BLaER1 treated with 17β-estradiol and CSF1 and Interleukin-3, amounts not matched to agents 10 nM and 100 nM (cell line): ENCODE measurements at regions not wholly inside any gene's neighbourhood (a gene's known extent, or its start where the extent isn't known, plus 50 kb on each side); places are given as distances from the start of the nearest gene placed in this dataset.

Experiments used
- H3K27ac ChIP-seq, 11 experiments: shearing (Covaris generic); formaldehyde crosslinking; 2 replicates each; pipeline ENCODE4 v1.8.1; 2022
- H3K27me3 ChIP-seq, 11 experiments: shearing (Covaris generic); formaldehyde crosslinking; 2 replicates each; pipeline ENCODE4 v1.8.1; 2022
- H3K36me3 ChIP-seq, 11 experiments: shearing (Covaris generic); formaldehyde crosslinking; 2 replicates each; pipeline ENCODE4 v1.8.1; 2022
- H3K4me1 ChIP-seq, 10 experiments: shearing (Covaris generic); formaldehyde crosslinking; 2 replicates each; pipeline ENCODE4 v1.8.1; 2022
- H3K4me2 ChIP-seq, 11 experiments: shearing (Covaris generic); formaldehyde crosslinking; 2 replicates each; pipeline ENCODE4 v1.8.1; 2022
- H3K4me3 ChIP-seq, 10 experiments: shearing (Covaris generic); formaldehyde crosslinking; 2 replicates each; pipeline ENCODE4 v1.8.1; 2022
- H3K9ac ChIP-seq, 11 experiments: shearing (Covaris generic); formaldehyde crosslinking; 2 replicates each; pipeline ENCODE4 v1.8.1; 2022
- H3K9me3 ChIP-seq, 11 experiments: shearing (Covaris generic); formaldehyde crosslinking; replicated peaks in 1 of 11; 2 replicates each; pipeline ENCODE4 v1.8.1; 2022
- H4K20me1 ChIP-seq, 11 experiments: shearing (Covaris generic); formaldehyde crosslinking; 2 replicates each; pipeline ENCODE4 v1.8.1; 2022
- Cebpa-rat ChIP-seq, 11 experiments: shearing (Covaris generic); IDR thresholded peaks; 2 replicates each; pipeline ENCODE4 v1.8.1; 2022

DNA sequence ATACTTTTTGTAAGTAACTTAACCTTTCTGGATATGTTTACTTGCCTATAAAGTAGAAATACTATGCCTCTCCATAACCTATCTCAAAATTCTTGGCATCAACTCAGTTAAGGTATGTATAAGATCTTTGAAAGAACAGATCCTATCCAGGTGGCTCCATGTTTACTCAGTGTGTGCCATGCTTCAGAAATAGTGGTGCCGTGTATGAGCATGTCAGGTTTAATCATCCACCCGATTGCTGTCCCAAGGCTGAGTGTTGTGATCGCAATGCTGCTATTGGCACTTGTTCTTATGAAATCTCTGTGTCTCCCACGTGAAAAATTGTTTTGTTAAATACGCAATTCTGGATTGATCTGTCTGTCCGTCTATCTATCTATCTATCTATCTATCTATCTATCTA lies 85.9 kb upstream of the SNX19 start:
- H3K27me3 ChIP-seq = no peaks in the 10 kb centered on the region
- no peak overlapping the region for H3K4me2 ChIP-seq
- no peaks in the 10 kb centered on the region for H3K9me3 ChIP-seq
- H3K9ac ChIP-seq = no peak overlapping the region
- H4K20me1 ChIP-seq = no peaks in the 10 kb centered on the region
- 0 out of 20 replicates have a peak, but pooled peaks cover 0 to 3% (median 0%) of the 10 kb centered on the region in 10 experiments for H3K4me1 ChIP-seq
- no peaks in the 10 kb centered on the region for H3K36me3 ChIP-seq
- H3K27ac ChIP-seq = no peak overlapping the region
- no peak overlapping the region for H3K4me3 ChIP-seq
- TF ChIP-seq Cebpa-rat (IDR thresholded peaks at IDR 0.05) = no peak

DNA sequence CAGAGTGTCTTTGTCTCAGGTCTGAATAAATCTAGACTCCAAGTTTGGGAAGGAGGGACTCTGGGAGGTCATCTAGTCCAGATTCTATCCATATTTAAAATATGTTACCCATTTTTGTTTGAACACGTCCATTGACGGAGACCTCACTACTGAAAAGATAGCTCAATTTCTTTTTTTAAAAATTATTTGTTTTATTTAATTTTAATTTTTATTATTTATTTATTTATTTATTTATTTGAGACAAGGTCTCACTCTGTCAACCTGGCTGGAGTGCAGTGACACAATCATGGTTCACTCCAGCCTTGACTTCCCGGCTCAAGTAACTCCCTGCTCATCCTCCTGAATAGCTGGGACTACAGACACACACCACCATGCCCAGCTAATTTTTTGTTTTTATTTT lies 89.5 kb upstream of the SNX19 start:
- H3K27me3 ChIP-seq = no peaks in the 10 kb centered on the region
- no peak overlapping the region for H3K4me2 ChIP-seq
- no peaks in the 10 kb centered on the region for H3K4me1 ChIP-seq
- no peaks in the 10 kb centered on the region for H3K36me3 ChIP-seq
- peaks cover 0 to 7% (median 4%) of the 10 kb centered on the region in 11 experiments; a peak in 3 of 22 replicates for H3K9me3 ChIP-seq
- H3K9ac ChIP-seq = no peak overlapping the region
- TF ChIP-seq Cebpa-rat (IDR thresholded peaks at IDR 0.05) = no peak
- H3K4me3 ChIP-seq = no peak overlapping the region
- H4K20me1 ChIP-seq = no peaks in the 10 kb centered on the region
- H3K27ac ChIP-seq = no peak overlapping the region

- no peaks in the 10 kb centered on the region for H3K4me1 ChIP-seq
- no peak overlapping the region for H3K27ac ChIP-seq
- no peaks in the 10 kb centered on the region for H3K36me3 ChIP-seq
- no peak overlapping the region for H3K9ac ChIP-seq
- no peaks in the 10 kb centered on the region for H4K20me1 ChIP-seq
- H3K4me2 ChIP-seq = no peak overlapping the region
- H3K27me3 ChIP-seq = no peaks in the 10 kb centered on the region
- H3K4me3 ChIP-seq = no peak overlapping the region
- no peak for TF ChIP-seq Cebpa-rat (IDR thresholded peaks at IDR 0.05)
- H3K9me3 ChIP-seq = no peaks in the 10 kb centered on the region
These were observed 108.7 kb upstream of the SNX19 start for GRCh38 chr11:131025020-131025419.

- no peak overlapping the region for H3K4me3 ChIP-seq
- H3K9ac ChIP-seq = no peak overlapping the region
- no peaks in the 10 kb centered on the region for H3K4me1 ChIP-seq
- H3K4me2 ChIP-seq = no peak overlapping the region
- no peaks in the 10 kb centered on the region for H3K9me3 ChIP-seq
- no peaks in the 10 kb centered on the region for H3K36me3 ChIP-seq
- H4K20me1 ChIP-seq = no peaks in the 10 kb centered on the region
- H3K27ac ChIP-seq = no peak overlapping the region
- no peaks in the 10 kb centered on the region for H3K27me3 ChIP-seq
- TF ChIP-seq Cebpa-rat (IDR thresholded peaks at IDR 0.05) = no peak
These were observed 109.3 kb upstream of the SNX19 start for GRCh38 chr11:131025421-131026125.

GRCh38 chr11:131027491-131027890 lies 111.2 kb upstream of the SNX19 start:
- Histone ChIP-seq H3K9me3 (no peaks in the 10 kb centered on the region), H3K9ac (no peak overlapping the region), H3K4me2 (no peak overlapping the region), H3K4me3 (no peak overlapping the region), H3K27me3 (no peaks in the 10 kb centered on the region), H3K36me3 (no peaks in the 10 kb centered on the region), H3K4me1 (no peaks in the 10 kb centered on the region), H3K27ac (no peak overlapping the region), H4K20me1 (no peaks in the 10 kb centered on the region)
- TF ChIP-seq Cebpa-rat (IDR thresholded peaks at IDR 0.05) = no peak

GRCh38 chr11:131033151-131033651 lies 116.9 kb upstream of the SNX19 start:
- Histone ChIP-seq H4K20me1 (no peaks in the 10 kb centered on the region), H3K27me3 (no peaks in the 10 kb centered on the region), H3K4me1 (peaks cover 0 to 11% (median 0%) of the 10 kb centered on the region in 10 experiments; a peak in 7 of 20 replicates), H3K9me3 (no peaks in the 10 kb centered on the region), H3K36me3 (no peaks in the 10 kb centered on the region), H3K27ac (no peak overlapping the region), H3K9ac (no peak overlapping the region), H3K4me3 (no peak overlapping the region), H3K4me2 (peak overlapping the region in 4 of 11 experiments; percentile 1 to 46 (median 34); a peak in 7 of 22 replicates)
- no peak for TF ChIP-seq Cebpa-rat (IDR thresholded peaks at IDR 0.05)

DNA sequence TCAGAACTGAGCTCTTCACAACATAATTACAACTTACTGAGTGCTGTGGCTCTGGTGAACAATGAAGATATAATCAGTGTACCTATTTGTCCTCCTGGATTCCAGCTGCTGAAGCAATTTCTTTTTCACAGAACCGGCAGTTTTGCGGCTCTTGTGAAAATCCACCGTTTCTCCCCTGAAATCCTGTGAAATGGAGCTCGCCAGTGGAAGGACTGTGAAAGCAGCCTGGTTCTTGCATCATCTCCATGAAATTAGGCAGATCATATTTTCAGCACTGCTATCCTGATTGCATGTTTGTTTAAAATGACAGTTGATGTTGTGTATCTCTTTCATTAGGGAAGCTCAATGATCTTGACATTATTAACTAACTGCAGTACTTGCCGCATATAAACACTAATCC lies 120.2 kb upstream of the SNX19 start:
- TF ChIP-seq Cebpa-rat (IDR thresholded peaks at IDR 0.05) = no peak
- Histone ChIP-seq H3K4me2 (no peak overlapping the region), H3K27me3 (no peaks in the 10 kb centered on the region), H3K27ac (no peak overlapping the region), H3K9ac (no peak overlapping the region), H3K9me3 (no peaks in the 10 kb centered on the region), H4K20me1 (no peaks in the 10 kb centered on the region), H3K36me3 (no peaks in the 10 kb centered on the region), H3K4me1 (peaks cover 0 to 11% (median 0%) of the 10 kb centered on the region in 10 experiments; a peak in 7 of 20 replicates), H3K4me3 (no peak overlapping the region)

DNA sequence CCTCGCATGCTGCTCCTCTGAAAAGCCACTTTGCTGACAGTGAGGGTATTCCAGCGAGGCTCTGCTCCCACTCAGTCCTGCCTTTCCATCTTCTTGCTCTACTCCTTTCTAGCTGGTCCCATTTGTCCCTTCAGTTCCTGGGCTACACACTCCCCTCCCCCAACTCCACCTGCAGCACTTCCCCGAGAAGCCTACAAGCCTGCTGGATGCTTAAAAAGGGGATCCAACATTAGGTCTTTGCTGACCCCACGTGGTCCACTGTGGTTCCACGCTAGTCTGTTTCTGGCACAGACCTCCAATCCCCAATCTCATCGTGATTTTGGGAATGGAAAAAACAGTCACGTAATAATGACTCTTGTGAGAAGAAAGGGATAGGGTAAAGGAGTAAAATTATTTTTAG lies 121.6 kb upstream of the SNX19 start:
- Histone ChIP-seq H4K20me1 (no peaks in the 10 kb centered on the region), H3K4me1 (peaks cover 0 to 9% (median 0%) of the 10 kb centered on the region in 10 experiments; a peak in 7 of 20 replicates), H3K4me3 (no peak overlapping the region), H3K9me3 (no peaks in the 10 kb centered on the region), H3K36me3 (no peaks in the 10 kb centered on the region), H3K9ac (no peak overlapping the region), H3K27ac (no peak overlapping the region), H3K27me3 (no peaks in the 10 kb centered on the region), H3K4me2 (no peak overlapping the region)
- TF ChIP-seq Cebpa-rat (IDR thresholded peaks at IDR 0.05) = no peak

DNA sequence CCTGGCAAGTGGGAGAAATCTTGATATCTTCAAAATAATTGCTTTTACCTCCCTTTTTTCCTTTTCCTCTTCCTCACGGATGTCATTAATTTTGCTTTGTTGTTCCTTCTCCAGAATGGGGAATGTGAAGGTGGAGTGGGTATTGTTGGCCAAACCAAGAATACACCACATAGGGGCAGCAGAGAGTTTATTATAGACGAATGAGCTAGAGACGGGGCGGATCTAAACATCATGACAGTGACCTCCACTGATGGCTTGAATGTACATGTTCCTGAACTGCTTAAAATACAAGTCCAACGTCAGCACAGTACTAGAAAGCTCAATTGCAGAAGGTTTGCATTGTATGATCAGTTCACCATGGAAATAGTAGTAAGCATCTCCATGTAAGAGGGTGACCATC lies 122.3 kb upstream of the SNX19 start:
- no peaks in the 10 kb centered on the region for H3K36me3 ChIP-seq
- H3K9ac ChIP-seq = no peak overlapping the region
- no peaks in the 10 kb centered on the region for H4K20me1 ChIP-seq
- H3K27me3 ChIP-seq = no peaks in the 10 kb centered on the region
- H3K4me2 ChIP-seq = no peak overlapping the region
- no peak for TF ChIP-seq Cebpa-rat (IDR thresholded peaks at IDR 0.05)
- H3K27ac ChIP-seq = no peak overlapping the region
- peaks cover 0 to 2% (median 0%) of the 10 kb centered on the region in 10 experiments; a peak in 3 of 20 replicates for H3K4me1 ChIP-seq
- no peak overlapping the region for H3K4me3 ChIP-seq
- H3K9me3 ChIP-seq = no peaks in the 10 kb centered on the region
